CD4-positive, CD25-positive, alpha-beta regulatory T cell (primary cell): ENCODE measurements at regions not wholly inside any gene's neighbourhood (a gene's known extent, or its start where the extent isn't known, plus 50 kb on each side); places are given as distances from the start of the nearest gene placed in this dataset.

Source experiments
- ATAC-seq, 2 donors: fragments of 150-1000 bp; cut with Tn5 transposase; one replicate each; pipeline ENCODE4 v1.10.0; 2021; ENCODE audit warnings: low read depth in 2 of 2, moderate number of reproducible peaks in 2 of 2, moderate library complexity in 1 of 2
- DNase-seq, 3 donors: peaks; one replicate each; pipeline versions ENCODE4 v3.0.0 to v3.0.0-alpha.2; 2012 to 2022; ENCODE audit warnings: mixed read lengths in 1 of 3
- H3K27ac ChIP-seq: one replicate; pipeline ENCODE4 v1.7.0; 2013; ENCODE audit warnings: mild to moderate bottlenecking, low read length; ENCODE audit not compliant: insufficient read depth, poor library complexity, severe bottlenecking
- H3K27me3 ChIP-seq: one replicate; pipeline ENCODE4 v1.7.0; 2013; ENCODE audit warnings: low read length; ENCODE audit not compliant: control insufficient read depth, insufficient read depth
- H3K36me3 ChIP-seq: one replicate; pipeline ENCODE4 v1.7.0; 2013; ENCODE audit warnings: mild to moderate bottlenecking, low read length, moderate library complexity; ENCODE audit not compliant: control insufficient read depth, insufficient read depth
- H3K4me1 ChIP-seq: 2 replicates; pipeline ENCODE4 v1.7.0; 2013; ENCODE audit warnings: mild to moderate bottlenecking, low read length; ENCODE audit not compliant: insufficient read depth, control insufficient read depth, poor library complexity, severe bottlenecking
- H3K4me3 ChIP-seq: one replicate; pipeline ENCODE4 v1.7.0; 2013; ENCODE audit warnings: low read depth, mild to moderate bottlenecking, low read length, moderate library complexity
- H3K9me3 ChIP-seq, 2 experiments: 1 replicate in 1 of 2; 2 replicates in 1 of 2; pipeline ENCODE4 v1.7.0; 2013; ENCODE audit warnings: low read length in 2 of 2, mild to moderate bottlenecking in 1 of 2, moderate library complexity in 1 of 2; ENCODE audit not compliant: control insufficient read depth in 2 of 2
- H3K27ac Mint-ChIP-seq, 3 donors: one replicate each; pipeline ENCODE4 v1.8.0; 2020 to 2022; ENCODE audit warnings: mild to moderate bottlenecking in 3 of 3, mixed read lengths in 3 of 3, moderate library complexity in 2 of 3
- H3K27me3 Mint-ChIP-seq: one replicate; pipeline ENCODE4 v1.8.0; 2022; ENCODE audit warnings: mild to moderate bottlenecking, mixed read lengths
- H3K36me3 Mint-ChIP-seq: one replicate; pipeline ENCODE4 v1.8.0; 2020; ENCODE audit warnings: mixed read lengths
- H3K4me1 Mint-ChIP-seq, 4 donors: one replicate each; pipeline ENCODE4 v1.8.0; 2020 to 2022; ENCODE audit warnings: mixed read lengths in 4 of 4, mild to moderate bottlenecking in 1 of 4
- H3K4me3 Mint-ChIP-seq, 4 donors: one replicate each; pipeline ENCODE4 v1.8.0; 2020 to 2022; ENCODE audit warnings: mild to moderate bottlenecking in 4 of 4, mixed read lengths in 4 of 4, moderate library complexity in 3 of 4
- H3K9me3 Mint-ChIP-seq, 7 donors: one replicate each; pipeline ENCODE4 v1.8.0; 2020 to 2022; ENCODE audit warnings: mixed read lengths in 7 of 7, mild to moderate bottlenecking in 3 of 7, moderate library complexity in 2 of 7

DNA sequence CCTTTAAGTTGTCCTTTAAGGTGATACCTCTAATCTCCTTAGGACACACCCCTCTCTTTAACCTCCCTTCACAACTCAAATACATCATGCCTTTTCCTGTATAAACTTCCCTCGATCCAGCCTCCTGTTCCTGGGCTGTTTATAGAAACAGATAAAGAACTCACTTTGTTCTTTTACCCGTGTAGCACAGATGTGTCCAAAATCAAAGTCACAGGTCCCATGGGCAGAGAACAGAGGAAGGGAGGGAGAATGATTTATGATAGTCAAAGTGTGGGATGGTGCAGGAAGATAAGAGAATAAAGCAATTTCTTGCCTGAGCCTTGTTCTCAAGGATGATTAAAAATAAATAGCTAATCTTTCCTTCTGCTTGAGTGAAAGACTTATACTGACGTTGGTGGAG lies 50.3 kb upstream of the CABCOCO1 start:
- Mint-ChIP-seq H3K4me1 (no peaks in the 10 kb centered on the region), H3K27ac (peak overlapping the region in 1 of 3 donors; percentile 12), H3K36me3 (no peaks in the 10 kb centered on the region), H3K4me3 (no peak overlapping the region), H3K27me3 (peaks cover 4% of the 10 kb centered on the region), H3K9me3 (no peaks in the 10 kb centered on the region)
- Histone ChIP-seq H3K4me3 (no peak overlapping the region), H3K36me3 (no peaks in the 10 kb centered on the region), H3K9me3 (no peaks in the 10 kb centered on the region), H3K27ac (no peak overlapping the region), H3K27me3 (peaks cover 2% of the 10 kb centered on the region), H3K4me1 (no peaks in the 10 kb centered on the region)
- ATAC-seq, result no peak
- DNase-seq, result no peak

DNA sequence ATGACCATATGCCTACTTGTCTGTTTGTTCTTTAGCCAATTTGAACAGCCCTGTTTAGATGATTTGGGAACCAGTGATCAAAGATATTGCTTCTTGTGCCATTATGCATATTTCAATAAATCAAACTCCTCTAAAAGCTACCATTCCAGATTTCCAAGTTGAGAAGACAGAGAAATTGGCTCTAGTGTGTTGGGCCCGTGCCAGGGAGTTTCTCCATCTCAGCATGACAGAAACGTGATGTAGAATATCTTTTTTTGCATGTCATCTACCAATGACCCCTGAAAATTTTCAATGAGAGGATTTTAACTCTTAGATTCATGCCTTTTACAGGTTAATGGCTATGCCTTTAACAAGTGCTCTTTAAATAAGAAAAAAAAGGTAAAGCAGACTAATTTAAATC lies 50.7 kb upstream of the CABCOCO1 start:
- no peaks in the 10 kb centered on the region for H3K9me3 Mint-ChIP-seq
- H3K36me3 Mint-ChIP-seq, result no peaks in the 10 kb centered on the region
- Histone ChIP-seq H3K27me3 (peaks cover 3% of the 10 kb centered on the region), H3K27ac (no peak overlapping the region), H3K9me3 (no peaks in the 10 kb centered on the region), H3K4me1 (no peaks in the 10 kb centered on the region), H3K4me3 (no peak overlapping the region), H3K36me3 (no peaks in the 10 kb centered on the region)
- no peaks in the 10 kb centered on the region for H3K4me1 Mint-ChIP-seq
- DNase-seq, result no peak
- H3K4me3 Mint-ChIP-seq, result no peak overlapping the region
- H3K27ac Mint-ChIP-seq, result no peak overlapping the region
- ATAC-seq, result no peak
- peaks cover 4% of the 10 kb centered on the region for H3K27me3 Mint-ChIP-seq

- Mint-ChIP-seq H3K4me3 (no peak overlapping the region), H3K36me3 (no peaks in the 10 kb centered on the region), H3K9me3 (no peaks in the 10 kb centered on the region), H3K4me1 (no peaks in the 10 kb centered on the region), H3K27me3 (peaks cover 4% of the 10 kb centered on the region), H3K27ac (no peak overlapping the region)
- Histone ChIP-seq H3K27me3 (peaks cover 5% of the 10 kb centered on the region), H3K27ac (no peak overlapping the region), H3K9me3 (no peaks in the 10 kb centered on the region), H3K36me3 (no peaks in the 10 kb centered on the region), H3K4me1 (no peaks in the 10 kb centered on the region), H3K4me3 (no peak overlapping the region)
- no peak for ATAC-seq
- DNase-seq, result no peak
Measured at GRCh38 chr10:61609701-61610100, 53.0 kb upstream of the CABCOCO1 start.

DNA sequence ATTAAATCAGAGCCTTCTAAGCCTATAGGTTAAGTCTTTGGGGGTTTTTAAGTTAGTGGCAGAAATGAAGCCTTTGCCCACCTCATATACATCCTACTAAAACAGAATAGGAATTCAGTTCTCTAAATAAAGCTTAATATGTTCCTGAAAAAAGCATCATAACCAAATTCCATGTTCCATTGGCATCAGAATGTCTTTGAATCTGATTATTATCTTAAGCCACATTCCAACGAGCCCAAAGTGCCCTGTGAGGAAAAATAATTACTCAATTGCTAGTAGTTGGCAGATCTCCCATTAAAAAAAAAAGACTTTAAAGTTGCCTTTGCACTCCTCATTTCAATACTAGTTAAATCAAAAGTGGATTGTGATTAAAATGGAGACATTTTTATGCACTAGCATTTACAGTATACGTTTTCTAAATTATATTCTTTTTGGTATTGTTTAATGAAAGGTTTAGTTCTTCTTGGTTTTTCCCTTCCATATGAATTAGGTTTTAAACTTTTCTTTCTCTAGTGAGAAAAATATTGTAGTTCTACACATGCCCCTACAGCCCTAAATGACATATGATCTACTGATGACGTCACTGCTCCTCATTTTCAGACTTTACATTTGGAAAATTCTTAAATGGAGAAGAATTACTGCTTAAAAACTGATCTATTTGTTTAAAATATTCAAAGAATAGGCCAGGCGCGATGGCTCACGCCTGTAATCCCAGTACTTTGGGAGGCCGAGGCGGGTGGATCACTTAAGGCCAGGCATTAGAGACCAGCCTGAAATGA lies 54.3 kb upstream of the CABCOCO1 start:
- H3K27me3 ChIP-seq, result peaks cover 5% of the 10 kb centered on the region
- H3K36me3 Mint-ChIP-seq, result no peaks in the 10 kb centered on the region
- peaks cover 0 to 1% (median 0%) of the 10 kb centered on the region in 7 donors for H3K9me3 Mint-ChIP-seq
- no peaks in the 10 kb centered on the region for H3K4me1 Mint-ChIP-seq
- no peaks in the 10 kb centered on the region for H3K36me3 ChIP-seq
- no peaks in the 10 kb centered on the region for H3K4me1 ChIP-seq
- no peak overlapping the region for H3K27ac ChIP-seq
- DNase-seq, result no peak
- H3K9me3 ChIP-seq, result no peaks in the 10 kb centered on the region
- ATAC-seq, result no peak
- no peaks in the 10 kb centered on the region for H3K27me3 Mint-ChIP-seq
- no peak overlapping the region for H3K4me3 ChIP-seq
- H3K27ac Mint-ChIP-seq, result no peak overlapping the region
- H3K4me3 Mint-ChIP-seq, result no peak overlapping the region

GRCh38 chr10:61606959-61607907 lies 55.5 kb upstream of the CABCOCO1 start:
- Histone ChIP-seq H3K27ac (no peak overlapping the region), H3K4me3 (no peak overlapping the region), H3K27me3 (peaks cover 5% of the 10 kb centered on the region), H3K36me3 (no peaks in the 10 kb centered on the region), H3K9me3 (no peaks in the 10 kb centered on the region), H3K4me1 (no peaks in the 10 kb centered on the region)
- Mint-ChIP-seq H3K27me3 (no peaks in the 10 kb centered on the region), H3K4me1 (no peaks in the 10 kb centered on the region), H3K36me3 (no peaks in the 10 kb centered on the region), H3K27ac (no peak overlapping the region), H3K4me3 (no peak overlapping the region), H3K9me3 (peaks cover 0 to 1% (median 0%) of the 10 kb centered on the region in 7 donors)
- ATAC-seq (no peak), DNase-seq (no peak)

DNA sequence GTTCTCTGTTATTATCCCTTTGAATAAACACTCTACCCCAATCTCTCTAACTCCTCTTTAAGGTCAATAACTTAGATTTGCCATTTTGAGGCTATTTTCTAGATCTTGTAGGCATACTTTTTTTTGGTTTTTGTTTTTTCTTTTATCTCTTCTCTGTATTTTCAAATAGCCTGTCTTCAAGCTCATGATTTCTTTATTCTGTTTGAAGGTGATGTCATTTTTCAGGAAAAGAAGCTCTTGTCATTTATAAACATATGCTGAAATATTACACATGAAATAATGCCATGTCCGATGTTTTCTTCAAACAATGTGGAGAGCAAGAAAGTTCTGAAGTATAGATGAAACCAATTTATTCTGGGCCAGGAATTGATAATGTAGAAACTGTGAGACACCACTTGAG lies 57.5 kb upstream of the CABCOCO1 start:
- no peaks in the 10 kb centered on the region for H3K27me3 Mint-ChIP-seq
- H3K27ac Mint-ChIP-seq, result no peak overlapping the region
- DNase-seq, result no peak
- ATAC-seq, result no peak
- no peaks in the 10 kb centered on the region for H3K36me3 Mint-ChIP-seq
- Histone ChIP-seq H3K9me3 (no peaks in the 10 kb centered on the region), H3K4me1 (no peaks in the 10 kb centered on the region), H3K27me3 (peaks cover 7% of the 10 kb centered on the region), H3K27ac (no peak overlapping the region), H3K36me3 (no peaks in the 10 kb centered on the region), H3K4me3 (no peak overlapping the region)
- H3K4me1 Mint-ChIP-seq, result no peaks in the 10 kb centered on the region
- H3K9me3 Mint-ChIP-seq, result peaks cover 0 to 1% (median 0%) of the 10 kb centered on the region in 7 donors
- no peak overlapping the region for H3K4me3 Mint-ChIP-seq

- Histone ChIP-seq H3K4me3 (no peak overlapping the region), H3K9me3 (no peaks in the 10 kb centered on the region), H3K4me1 (no peaks in the 10 kb centered on the region), H3K27ac (no peak overlapping the region), H3K27me3 (peaks cover 7% of the 10 kb centered on the region), H3K36me3 (no peaks in the 10 kb centered on the region)
- Mint-ChIP-seq H3K27ac (no peak overlapping the region), H3K27me3 (peaks cover 12% of the 10 kb centered on the region), H3K9me3 (peaks cover 0 to 2% (median 0%) of the 10 kb centered on the region in 7 donors), H3K4me3 (no peak overlapping the region), H3K36me3 (no peaks in the 10 kb centered on the region), H3K4me1 (no peaks in the 10 kb centered on the region)
- ATAC-seq, result no peak
- DNase-seq, result no peak
Measured at GRCh38 chr10:61600399-61600798, 62.3 kb upstream of the CABCOCO1 start.
